CD4-positive, alpha-beta T cell treated with Interleukin-1 beta for 1 hour (primary cell): ENCODE measurements at regions not wholly inside any gene's neighbourhood (a gene's known extent, or its start where the extent isn't known, plus 50 kb on each side); places are given as distances from the start of the nearest gene placed in this dataset.

Experiments used
- DNase-seq, 2 donors: peaks; one replicate each; pipeline ENCODE4 v3.0.0-alpha.2; 2020 to 2022

DNA sequence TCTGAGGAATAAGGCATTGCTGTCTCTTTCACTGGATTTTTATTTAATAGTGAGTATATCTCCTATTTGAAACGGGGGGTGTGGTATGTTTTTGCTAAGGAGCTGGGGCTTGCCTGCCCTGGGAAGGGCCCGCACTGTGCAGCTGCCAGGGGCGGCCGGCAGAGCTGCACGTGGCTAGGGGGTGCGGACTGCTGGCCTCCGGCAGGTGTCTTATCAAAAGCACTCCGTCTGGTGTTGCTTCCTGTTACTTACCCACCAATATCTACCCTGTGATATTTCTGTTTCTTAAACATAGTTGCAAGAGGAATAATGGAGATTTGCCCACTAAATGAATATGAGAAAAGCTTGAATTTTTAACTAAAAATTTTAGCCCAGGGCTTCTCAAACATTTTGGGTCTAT lies 232.0 kb downstream of the IRX1 start:
- DNase-seq: no peak

DNA sequence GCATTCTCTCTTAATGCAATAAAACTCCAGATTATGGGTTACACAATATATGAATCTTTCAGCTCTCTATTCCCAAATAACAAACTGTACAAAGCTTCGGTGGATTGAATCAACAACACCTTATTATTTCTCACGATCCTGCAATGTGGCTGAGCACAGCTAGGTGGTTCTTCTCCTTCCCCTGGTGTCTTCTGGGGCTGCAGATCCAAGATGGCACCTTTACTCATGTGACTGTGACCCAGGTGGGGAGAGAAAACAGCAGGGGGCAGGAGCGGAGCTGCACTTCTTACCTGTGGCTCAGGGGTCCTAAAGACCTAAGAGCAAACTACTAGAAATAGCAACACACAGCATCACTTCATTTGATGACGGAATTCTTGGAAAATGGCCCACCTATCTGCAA lies 233.1 kb downstream of the IRX1 start:
- no peak for DNase-seq

DNA sequence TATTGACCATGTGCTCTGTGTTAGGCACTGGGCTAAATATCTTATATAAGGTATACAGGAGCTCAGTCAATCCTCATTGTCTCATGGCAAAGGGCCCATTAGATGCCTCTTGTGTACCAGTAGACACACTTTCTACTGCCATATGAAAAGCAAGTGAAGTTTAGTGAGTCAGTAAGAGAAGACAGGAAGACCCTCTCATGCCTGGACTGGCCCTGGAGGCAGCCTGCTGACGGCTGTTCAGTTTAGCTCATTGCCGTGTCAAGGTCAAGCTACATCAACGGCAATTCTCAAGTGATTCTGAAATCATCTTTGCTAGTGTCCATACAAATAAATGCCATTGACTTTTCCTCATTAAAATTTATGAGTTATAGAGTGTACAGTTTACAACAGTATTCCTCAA lies 237.9 kb downstream of the IRX1 start:
- DNase-seq: no peak

DNA sequence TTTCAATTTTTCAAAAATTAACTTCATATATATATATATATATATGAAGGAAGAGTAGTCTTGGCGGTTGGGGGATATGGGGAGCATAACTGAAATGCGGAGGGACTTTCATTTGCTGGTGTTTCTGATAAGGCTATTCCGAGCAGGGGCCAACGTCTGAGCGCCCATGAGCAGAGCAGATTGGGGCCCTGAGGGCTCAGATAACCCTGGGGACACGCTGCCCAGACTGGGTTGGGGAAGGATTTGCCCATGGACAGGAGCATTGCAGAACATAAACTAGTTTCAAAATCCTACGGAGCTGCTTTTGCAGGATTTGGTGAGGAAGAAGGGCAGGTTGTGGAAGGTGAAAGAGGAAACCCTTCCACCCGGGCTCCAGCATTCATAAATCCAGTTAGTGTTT lies 240.2 kb downstream of the IRX1 start:
- no peak for DNase-seq

DNA sequence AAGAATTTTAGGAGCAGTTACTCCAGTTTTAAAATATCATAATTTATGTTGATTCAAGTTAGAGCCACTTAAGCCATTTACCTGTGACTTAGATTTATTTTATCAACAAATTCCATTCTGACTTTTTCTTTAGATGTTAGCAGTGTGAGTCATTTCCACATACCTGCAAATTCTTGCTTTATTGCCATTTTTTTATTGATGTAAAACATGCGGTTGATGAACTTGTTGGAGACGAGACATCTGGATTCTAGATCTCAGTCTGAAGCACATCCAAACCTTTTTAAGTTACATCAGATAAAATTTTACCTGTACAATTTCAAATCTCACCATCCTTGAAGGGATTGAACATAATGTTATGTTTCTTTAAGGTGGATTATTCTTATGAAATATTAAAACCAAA lies 240.9 kb downstream of the IRX1 start:
- no peak for DNase-seq

DNA sequence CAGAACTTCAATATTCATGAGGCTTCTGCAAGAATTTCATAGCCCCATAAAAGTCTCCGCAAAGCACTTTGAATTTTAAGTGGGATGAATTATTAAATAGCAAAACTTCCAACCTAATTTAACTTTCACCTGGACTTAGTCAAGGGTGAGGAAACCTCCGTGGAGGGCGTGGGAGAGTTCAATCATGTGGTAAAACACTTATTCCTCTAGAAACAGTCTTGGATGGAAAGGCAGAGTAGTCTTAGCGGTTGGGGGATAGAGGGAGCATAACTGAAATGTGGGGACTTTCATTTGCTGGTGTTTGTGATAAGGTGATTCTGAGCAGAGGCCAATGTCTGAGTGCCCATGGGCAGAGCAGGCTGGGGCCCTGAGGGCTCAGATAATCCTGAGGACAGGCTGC lies 241.9 kb downstream of the IRX1 start:
- DNase-seq: no peak

DNA sequence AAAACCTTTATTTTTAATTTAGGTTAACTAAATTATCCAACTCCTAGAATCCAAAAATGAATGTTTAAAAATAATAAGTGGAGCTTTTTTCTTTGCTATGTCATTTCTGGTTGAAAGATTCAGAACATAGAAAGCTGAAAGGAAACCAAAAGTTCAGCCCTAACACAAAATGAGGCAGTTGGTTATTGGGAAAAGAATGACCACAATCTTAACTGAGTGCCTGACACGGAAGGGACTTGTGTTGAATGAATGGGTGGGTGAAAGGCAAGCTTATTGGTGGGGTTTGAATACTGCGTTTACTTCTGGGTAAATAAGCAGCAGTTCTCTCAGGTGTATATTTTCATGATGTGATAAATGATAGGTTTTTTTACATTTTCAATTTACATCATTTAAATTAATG lies 243.5 kb downstream of the IRX1 start:
- DNase-seq: no peak

DNA sequence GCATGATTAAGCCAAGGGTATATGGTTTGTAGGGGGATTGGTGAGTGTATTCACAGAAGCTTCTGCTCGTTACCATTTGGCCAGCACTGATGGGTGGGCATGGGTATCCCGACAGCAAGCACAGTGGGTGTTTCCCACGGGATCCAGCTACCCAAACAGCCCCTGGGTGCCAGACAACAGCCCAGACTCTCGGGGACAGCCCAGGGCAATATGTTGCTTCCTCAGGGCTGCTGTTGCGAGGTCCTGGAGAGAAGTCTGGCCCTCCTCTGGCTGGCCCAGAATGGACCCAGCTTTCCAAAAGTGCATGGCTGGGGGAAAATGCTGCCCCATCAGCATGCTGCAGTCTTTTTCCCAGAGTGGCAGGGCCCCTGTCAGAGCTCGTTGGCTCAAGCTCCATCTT lies 247.0 kb downstream of the IRX1 start:
- DNase-seq: no peak

DNA sequence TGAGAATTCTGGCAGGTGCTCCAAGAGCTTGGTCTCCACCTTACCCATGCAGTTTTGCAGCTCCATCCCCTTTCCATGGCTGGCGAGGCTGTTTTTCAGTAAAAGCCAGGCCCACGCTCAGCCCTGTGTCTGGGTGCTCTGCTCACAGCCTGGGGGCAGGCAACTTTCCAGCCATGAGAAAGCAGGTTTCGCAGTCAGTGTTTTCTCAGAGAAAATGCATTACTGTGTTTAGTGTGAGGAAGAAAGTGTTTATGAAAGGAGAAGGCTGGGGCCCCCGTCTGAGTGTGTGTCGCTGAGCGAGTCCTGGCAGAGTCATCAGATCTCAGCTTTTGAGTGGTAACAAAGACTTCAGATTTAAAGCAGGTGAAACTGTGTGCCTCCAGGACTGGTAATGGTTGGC lies 248.1 kb downstream of the IRX1 start:
- no peak for DNase-seq

DNA sequence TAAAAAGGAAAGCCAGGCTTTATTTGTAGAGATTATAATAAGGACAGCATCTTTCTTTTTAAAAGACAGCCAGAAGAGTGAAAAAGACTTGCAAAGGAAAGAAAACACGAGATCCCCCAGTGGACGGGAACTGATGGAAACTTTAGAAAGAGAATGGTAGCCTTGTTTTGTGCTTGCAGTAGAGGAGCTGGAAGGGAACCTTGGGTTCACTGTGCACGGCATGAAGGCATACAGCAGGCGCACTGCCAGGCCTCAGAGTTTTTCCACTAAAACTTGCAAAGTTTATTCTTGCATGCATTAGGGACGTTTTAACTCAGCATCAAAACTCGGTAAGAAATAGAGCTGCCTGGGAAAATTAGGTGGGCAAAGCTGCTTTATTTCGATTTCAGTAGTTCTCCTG lies 248.6 kb downstream of the IRX1 start:
- no peak for DNase-seq

DNA sequence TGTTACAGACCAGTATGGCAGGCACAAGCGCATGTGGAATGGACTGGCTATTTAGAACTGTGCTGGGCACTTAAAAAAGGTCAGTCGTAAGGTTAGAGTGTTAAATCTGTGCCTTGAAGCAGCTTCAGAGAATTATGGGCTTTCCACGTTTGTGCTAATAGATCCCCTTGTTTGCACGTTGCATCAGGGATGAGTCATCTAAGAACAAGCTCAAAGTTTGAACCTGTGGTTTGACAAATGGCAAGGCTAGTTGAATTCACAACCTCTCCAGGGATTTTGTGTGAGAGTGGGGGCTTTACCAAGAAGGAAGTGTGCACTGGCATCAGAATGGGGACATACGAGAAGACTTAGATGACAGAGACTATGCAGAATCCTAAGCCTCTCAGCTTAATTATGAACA lies 249.6 kb downstream of the IRX1 start:
- DNase-seq: no peak

DNA sequence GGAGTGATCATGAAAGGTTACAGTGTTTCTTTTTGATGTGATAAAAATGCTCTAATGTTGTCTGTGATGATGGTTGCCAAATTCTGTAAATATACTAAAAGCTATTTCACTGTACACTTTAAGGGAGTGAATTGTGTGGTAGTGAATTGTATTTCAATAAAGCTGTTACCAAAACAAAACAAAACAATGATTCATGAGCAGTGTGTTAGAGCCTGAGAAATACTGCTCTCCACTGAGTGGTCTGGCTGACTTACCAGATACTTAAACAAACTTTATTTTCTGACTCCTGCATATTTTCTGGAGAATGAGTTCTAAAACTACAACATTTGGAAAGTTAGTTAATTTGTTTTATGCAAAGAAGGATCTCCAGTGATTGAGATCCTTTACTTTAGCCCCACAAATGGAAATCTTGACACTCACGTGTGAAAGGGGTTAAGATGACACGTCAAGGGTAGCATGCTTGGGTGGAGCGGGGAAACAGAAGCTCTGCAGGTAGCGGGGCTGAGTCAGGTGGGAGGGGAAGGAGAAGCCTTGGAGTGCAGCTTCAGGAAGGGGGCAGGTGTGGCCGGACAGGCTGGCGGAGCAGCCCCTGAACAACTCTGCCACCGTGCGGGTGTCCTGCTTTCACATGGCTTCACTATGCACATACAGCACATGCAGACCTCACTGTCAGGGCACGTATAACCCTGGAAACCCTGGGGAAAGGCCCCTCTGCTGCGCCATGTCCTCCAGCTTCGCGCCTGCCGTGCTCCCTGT lies 256.7 kb downstream of the IRX1 start:
- no peak for DNase-seq

DNA sequence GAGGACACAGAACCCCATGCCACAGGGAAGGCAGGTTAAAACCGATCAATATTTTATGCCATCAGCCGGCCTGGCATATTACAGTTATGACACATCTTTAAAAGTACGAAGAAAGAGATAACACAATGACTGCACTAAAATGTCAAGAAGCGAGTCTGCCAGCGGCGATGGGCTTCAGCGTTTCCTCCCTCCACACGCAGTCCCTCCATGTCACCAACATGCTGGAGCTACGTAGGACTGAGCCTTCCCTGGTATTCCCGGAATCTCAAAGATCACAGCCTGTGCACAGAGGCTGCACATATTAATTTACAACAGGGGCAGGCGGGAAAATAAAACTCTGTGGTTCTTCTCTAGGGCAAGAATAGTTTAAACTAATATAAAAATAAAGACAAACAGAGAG lies 257.7 kb downstream of the IRX1 start:
- no peak for DNase-seq

DNA sequence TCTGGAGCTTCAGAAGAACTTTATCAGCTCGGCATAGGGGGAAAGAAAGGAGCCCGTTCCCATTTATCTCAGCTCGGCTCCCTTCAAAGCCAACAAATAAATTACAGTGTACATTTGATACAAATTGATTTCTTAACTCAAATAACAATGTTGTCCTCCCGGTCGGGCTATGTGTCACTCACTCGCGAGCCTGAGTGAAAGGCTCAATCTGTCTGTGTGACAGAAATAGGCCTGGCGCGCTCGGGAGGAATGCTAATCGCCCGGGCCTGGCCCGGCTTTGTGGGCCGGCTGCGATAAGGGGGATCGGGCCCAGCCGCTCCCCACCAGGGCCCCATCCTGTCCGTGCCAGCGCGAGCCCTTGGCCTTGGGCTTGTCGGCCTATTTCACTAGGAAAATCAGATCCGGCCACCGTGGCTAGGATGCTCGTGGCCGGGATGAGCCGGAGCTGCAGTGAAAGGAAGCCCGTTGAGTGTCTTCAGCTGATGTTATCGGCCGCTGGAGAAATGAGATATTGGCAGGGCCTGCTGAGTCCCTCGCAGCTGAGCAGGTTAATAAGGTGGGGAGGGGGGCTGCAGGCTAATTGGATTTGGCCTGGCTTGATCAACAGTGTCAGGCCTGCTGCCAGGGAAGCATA lies 258.7 kb downstream of the IRX1 start:
- no peak for DNase-seq

DNA sequence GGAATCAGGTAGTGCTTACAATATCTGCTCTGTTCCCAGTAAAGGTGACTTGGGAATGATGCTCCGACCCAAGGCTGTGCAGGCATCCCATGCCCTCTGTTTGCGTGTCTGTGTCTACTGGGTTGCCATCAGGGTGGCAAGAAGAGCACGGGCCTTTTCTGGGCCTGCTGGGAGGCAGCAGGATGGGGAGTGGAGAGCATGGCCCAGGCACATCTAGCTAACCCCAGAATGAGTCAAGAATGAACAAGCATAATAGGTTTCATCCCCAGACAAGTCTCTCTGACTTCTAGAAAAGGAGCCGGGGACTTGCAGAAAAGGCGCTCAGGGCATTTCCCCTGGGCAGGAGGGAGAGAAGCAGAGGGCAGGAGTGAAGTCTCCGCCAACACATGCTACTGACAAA lies 260.4 kb downstream of the IRX1 start:
- DNase-seq: no peak

DNA sequence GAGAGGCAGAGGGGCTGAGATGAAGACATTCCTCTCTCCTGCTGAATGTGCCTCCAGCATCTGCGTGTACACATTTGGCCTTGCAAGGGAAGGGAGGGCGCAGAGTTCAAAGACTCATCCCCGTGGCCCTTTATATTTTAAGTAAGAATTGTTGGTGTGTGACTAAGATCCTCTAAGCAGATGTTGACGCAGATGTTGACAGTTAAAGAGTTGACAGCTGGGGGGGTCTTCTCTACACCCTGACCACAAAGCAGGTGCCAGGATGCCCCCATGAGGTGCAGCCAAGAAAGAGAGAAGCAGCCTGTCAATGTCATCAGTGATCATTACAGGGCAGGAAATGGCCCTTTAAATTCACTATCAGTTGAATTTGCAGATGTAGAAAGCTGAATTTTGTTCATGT lies 262.9 kb downstream of the IRX1 start:
- no peak for DNase-seq

DNA sequence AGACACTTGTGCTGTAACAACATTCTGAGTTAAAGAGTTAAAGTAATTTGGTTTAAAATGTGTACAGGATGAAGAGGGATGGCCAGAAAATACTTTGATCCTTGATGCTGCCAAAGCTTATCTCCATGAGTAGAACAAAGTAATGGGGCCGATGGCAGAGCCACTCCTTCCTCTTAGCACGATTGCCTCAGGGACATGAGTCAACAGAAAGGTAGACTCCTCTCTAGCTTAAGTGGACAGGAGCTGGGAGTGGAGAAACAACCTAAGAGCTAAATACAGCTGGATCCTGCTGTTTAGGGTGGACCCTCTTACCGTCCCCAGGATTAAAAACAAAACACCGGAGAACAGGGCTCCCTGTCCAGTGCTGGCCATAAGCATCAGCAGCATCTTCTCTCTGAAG lies 267.3 kb downstream of the IRX1 start:
- no peak for DNase-seq

DNA sequence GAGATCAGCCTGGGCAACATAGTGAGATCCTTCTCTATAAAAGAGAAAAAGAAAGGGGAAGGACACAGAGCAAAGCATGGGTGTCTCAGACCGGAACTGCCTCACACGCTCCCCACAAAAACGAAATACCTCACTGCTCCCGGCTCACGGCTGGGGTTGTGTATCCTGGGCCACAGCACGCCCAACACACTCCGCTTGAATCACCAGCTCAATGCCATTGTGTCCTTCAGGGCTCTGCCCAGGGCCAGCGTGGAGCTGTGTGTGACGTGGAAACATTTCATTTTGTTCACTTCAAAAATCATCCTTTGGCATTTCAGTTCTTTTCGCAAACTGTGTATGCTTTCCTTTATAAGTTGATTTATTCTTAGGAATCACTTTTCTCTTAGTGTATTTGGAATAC lies 279.5 kb downstream of the IRX1 start:
- no peak for DNase-seq

DNA sequence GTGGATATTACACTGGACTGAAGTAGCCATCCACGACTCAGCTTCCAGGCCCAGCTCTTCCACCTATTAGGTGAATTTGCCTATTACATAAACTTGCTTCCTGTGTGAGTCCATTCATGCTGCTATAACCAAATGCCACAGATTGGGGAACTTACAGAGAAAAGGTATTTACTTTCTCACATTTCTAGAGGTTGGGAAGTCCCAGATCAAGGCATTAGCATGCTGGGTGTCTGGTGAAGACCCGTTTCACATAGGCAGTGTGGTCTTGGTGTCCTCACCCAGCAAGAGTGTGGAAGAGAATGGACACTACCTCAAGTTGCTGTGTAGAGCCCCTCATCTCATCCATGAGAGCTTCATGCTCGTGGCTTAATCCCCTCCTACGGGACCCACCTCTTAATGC lies 282.6 kb downstream of the IRX1 start:
- DNase-seq: no peak

DNA sequence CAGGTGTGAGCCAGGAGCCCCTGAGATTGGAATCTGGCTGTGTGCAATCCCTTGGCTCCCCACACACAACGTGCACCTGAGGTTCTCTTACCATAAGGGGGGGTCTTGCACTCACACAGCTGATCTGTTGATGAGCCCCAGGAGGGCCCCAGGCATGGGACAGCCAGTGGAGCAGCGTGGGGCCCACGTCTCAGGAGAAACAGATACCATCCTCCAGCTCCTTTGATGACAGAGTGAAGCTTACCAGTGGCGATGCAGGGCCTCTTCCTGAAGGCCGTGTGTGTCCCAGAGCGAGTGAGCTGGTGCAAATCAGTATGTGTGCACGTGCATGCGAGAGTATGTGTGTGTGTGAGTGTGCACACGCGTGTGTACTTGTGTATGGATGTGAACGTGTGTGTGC lies 287.4 kb downstream of the IRX1 start:
- DNase-seq: no peak

DNA sequence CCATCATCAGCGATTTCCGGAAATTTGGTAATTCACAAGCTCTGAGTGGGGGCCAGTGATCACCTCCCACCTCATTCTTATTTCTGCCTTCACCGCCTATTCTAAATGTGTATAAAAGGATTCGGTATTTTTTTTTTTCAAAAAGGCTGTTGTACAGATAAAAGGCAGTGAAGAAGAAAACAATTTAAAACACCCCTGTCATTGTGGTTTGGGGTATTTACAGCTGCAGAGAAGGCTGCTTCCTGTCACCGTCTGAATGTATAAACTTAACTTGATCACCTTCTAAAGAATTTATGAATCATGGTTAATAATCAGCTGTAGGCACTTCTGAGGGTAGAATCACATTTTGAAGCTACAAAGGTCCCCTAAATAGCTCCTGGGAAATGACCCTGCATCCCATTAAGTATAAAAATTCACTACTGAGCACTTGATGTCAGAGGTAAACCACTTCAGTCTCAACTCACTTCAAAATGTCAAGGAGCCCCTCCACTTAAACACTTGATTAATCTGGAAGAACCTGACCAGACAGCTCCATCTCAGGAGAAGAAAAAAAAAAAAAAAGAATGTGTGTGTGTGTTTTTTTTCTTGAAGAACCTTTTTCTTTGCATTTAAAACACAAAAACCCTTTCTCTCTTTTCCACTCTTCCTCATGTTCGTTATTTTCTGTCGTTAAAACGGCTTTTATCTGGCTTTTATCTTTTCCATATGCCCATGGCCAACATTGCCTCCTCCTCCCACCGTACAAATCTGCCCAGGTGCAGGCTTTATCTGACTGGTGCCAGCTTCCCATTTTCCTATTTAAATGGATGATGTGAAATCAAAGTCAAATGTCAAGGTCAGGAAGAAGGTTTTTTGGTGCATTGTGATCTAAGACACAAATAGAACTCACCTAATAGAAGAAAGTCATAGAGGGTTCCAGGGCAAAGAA lies 291.2 kb downstream of the IRX1 start:
- DNase-seq: no peak

DNA sequence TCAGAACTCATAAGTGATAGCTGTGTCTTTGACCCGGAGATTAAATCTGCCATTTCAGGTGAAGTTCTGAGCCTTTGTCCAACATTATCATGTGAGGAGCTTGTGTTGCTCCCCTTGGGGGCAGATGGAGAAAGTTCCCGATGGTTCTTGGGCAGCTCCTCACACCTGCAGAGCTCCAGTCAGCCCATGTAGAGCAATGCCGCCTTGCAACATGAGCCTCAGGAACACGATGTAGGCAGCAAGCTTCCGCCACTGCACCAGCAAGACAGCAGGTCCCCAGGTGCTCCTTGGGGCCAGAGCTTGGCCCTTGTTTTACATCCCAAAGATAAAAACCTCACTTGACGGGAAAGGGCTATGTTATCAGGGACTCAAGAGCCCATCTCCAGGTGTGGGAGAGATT lies 292.7 kb downstream of the IRX1 start:
- no peak for DNase-seq

DNA sequence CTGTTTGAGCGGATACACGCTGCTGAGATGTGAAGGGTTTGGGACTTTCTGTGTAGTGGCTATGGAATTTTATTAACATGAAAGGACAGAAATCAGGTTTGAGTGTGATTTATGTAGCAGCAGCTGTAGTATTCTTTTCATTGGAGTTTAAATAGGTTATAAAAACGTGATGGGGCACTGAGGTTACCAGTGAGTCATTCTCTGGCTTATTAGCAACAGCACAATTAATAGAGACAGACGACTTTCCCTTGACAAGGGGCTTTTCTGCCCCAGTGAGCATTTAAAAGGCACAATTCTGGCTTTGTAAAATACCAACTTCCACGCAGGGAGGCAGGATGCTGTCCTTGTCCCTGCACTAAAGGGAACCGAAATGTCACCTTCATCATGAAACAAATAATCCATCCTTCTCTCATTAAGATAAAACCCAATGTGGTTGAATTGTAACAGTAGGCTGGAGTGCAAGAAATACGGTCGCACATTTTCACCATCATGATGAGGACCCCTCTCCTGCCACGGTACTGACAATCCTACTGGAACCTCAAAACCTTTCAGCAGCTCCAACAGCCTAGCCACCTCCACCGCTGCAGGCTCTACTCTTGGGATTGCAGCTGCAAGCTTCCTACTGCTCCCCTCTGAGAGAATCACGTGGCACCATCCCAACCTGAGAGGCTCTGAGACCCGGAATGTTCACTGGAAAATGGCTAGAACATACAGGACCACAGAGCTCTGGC lies 293.9 kb downstream of the IRX1 start:
- DNase-seq: no peak
